BE2C (cell line): ENCODE measurements at regions not wholly inside any gene's neighbourhood (a gene's known extent, or its start where the extent isn't known, plus 50 kb on each side); places are given as distances from the start of the nearest gene placed in this dataset.

ENCODE experiments used
- DNase-seq: peaks from one replicate; pipeline ENCODE4 v3.0.0-alpha.2; 2020
- H3K27me3 ChIP-seq: fragments of 250-450 bp; sonication (Bioruptor Pico); 2 replicates; pipeline ENCODE4 v1.5.1; 2020; ENCODE audit warnings: mild to moderate bottlenecking
- H3K36me3 ChIP-seq: fragments of 250-450 bp; sonication (Bioruptor Pico); 2 replicates; pipeline ENCODE4 v1.5.1; 2020; ENCODE audit warnings: mild to moderate bottlenecking
- H3K4me1 ChIP-seq: fragments of 250-450 bp; sonication (Bioruptor Pico); 2 replicates; pipeline ENCODE4 v1.5.1; 2020
- H3K4me3 ChIP-seq: 2 replicates; pipeline ENCODE4 v1.5.1; 2011; ENCODE audit warnings: low read depth, low read length
- H3K9me3 ChIP-seq: fragments of 250-450 bp; sonication (Bioruptor Pico); 2 replicates; pipeline ENCODE4 v1.5.1; 2020
- CTCF ChIP-seq: IDR thresholded peaks from 2 replicates; pipeline ENCODE4 v1.5.1; 2012; ENCODE audit warnings: mild to moderate bottlenecking, low read depth, low read length

- Histone ChIP-seq H3K4me1 (no peaks in the 10 kb centered on the region), H3K4me3 (no peak overlapping the region), H3K36me3 (no peaks in the 10 kb centered on the region), H3K9me3 (no peaks in the 10 kb centered on the region), H3K27me3 (peaks cover 34% of the 10 kb centered on the region)
- no peak for DNase-seq
- no peak for TF ChIP-seq CTCF
These were observed 56.6 kb downstream of the OLIG1 start for GRCh38 chr21:33126569-33126968.

GRCh38 chr21:33127154-33127867 lies 57.4 kb downstream of the OLIG1 start:
- Histone ChIP-seq H3K27me3 (peaks cover 31% of the 10 kb centered on the region), H3K4me3 (peak overlapping the region; percentile 27)
- peak; percentile 74 for DNase-seq

GRCh38 chr21:33127868-33128242 lies 57.9 kb downstream of the OLIG1 start:
- Histone ChIP-seq H3K4me1 (no peaks in the 10 kb centered on the region), H3K4me3 (no peak overlapping the region), H3K36me3 (no peaks in the 10 kb centered on the region), H3K27me3 (peaks cover 32% of the 10 kb centered on the region), H3K9me3 (no peaks in the 10 kb centered on the region)
- TF ChIP-seq CTCF: no peak
- no peak for DNase-seq

More at GRCh38 chr21:33127154-33127867, 57.4 kb downstream of the OLIG1 start:
- Histone ChIP-seq H3K4me1 (no peaks in the 10 kb centered on the region), H3K9me3 (no peaks in the 10 kb centered on the region), H3K36me3 (no peaks in the 10 kb centered on the region)
- TF ChIP-seq CTCF: peak; percentile 94

GRCh38 chr21:33128538-33128937 lies 58.6 kb downstream of the OLIG1 start:
- Histone ChIP-seq H3K36me3 (no peaks in the 10 kb centered on the region), H3K4me3 (no peak overlapping the region), H3K9me3 (no peaks in the 10 kb centered on the region), H3K4me1 (no peaks in the 10 kb centered on the region), H3K27me3 (peaks cover 35% of the 10 kb centered on the region)
- no peak for TF ChIP-seq CTCF
- DNase-seq: no peak

- Histone ChIP-seq H3K9me3 (no peaks in the 10 kb centered on the region), H3K27me3 (peaks cover 54% of the 10 kb centered on the region), H3K4me1 (no peaks in the 10 kb centered on the region), H3K4me3 (no peak overlapping the region), H3K36me3 (no peaks in the 10 kb centered on the region)
- peak; percentile 22; the same call in 1 of the 2 replicates for TF ChIP-seq CTCF
- no peak for DNase-seq
These were observed 62.1 kb downstream of the OLIG1 start for GRCh38 chr21:33132054-33132453.

GRCh38 chr21:33133892-33134291 lies 64.0 kb downstream of the OLIG1 start:
- no peak for DNase-seq
- no peak overlapping the region for H3K4me3 ChIP-seq
- H3K27me3 ChIP-seq: peaks cover 53% of the 10 kb centered on the region
- no peak for TF ChIP-seq CTCF
- H3K36me3 ChIP-seq: no peaks in the 10 kb centered on the region
- H3K9me3 ChIP-seq: no peaks in the 10 kb centered on the region
- H3K4me1 ChIP-seq: no peaks in the 10 kb centered on the region
